ENCODE measurements at regions not wholly inside any gene's neighbourhood (a gene's known extent, or its start where the extent isn't known, plus 50 kb on each side); places are given as distances from the start of the nearest gene placed in this dataset.
"Not testable (repeated sequence)": the region's sequence is repeated elsewhere in the genome, so short reads cannot be mapped to it uniquely, and the experiment has no call there.

DNA sequence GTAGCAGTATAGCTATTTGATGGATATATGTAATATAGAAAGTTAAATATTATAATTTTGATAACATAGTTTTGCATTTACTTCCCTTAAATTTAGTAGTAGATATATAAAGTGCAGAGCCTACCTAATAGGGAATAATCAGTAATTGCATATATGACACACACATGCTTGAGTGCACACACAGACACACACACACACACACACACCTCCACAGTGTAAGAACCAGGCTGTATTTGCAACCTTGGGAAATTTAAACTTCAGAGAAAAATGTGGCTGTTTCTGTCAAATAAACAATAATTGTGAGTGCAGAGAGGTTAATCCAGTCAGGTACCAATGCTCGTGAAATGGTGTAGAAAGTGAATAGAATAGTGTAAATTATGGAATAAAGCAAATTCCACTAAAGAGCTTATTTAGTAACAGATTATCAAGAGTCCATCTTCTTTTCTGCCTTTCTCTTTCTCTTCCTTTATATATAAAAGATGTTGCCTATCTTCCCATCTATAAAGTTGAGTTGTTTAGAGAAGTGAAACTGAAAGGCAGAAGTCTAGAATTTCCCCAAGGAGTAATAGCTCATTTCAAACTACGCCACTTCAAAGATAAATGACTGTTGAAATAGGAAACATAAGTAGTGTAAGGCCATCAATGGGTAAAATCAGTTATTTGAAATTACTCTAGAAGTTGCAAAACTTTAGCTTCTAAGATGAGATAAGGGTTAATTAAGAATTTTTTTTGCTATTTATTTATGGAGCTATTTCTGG, 273.7 kb downstream of the SRGAP2C start:
- TF ChIP-seq, protein P1, sequence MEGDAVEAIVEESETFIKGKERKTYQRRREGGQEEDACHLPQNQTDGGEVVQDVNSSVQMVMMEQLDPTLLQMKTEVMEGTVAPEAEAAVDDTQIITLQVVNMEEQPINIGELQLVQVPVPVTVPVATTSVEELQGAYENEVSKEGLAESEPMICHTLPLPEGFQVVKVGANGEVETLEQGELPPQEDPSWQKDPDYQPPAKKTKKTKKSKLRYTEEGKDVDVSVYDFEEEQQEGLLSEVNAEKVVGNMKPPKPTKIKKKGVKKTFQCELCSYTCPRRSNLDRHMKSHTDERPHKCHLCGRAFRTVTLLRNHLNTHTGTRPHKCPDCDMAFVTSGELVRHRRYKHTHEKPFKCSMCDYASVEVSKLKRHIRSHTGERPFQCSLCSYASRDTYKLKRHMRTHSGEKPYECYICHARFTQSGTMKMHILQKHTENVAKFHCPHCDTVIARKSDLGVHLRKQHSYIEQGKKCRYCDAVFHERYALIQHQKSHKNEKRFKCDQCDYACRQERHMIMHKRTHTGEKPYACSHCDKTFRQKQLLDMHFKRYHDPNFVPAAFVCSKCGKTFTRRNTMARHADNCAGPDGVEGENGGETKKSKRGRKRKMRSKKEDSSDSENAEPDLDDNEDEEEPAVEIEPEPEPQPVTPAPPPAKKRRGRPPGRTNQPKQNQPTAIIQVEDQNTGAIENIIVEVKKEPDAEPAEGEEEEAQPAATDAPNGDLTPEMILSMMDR (IDR thresholded peaks at IDR 0.05; ENCODE audit: borderline replicate concordance, control extremely low read depth, extremely low read depth, insufficient read depth, missing control alignments): no peak
- DNase-seq (ENCODE audit: low spot score): peak; percentile 7
- in situ Hi-C loops (cut with MboI; ENCODE audit: low sequenced_read_pairs, unreplicated experiment): no loop called here

DNA sequence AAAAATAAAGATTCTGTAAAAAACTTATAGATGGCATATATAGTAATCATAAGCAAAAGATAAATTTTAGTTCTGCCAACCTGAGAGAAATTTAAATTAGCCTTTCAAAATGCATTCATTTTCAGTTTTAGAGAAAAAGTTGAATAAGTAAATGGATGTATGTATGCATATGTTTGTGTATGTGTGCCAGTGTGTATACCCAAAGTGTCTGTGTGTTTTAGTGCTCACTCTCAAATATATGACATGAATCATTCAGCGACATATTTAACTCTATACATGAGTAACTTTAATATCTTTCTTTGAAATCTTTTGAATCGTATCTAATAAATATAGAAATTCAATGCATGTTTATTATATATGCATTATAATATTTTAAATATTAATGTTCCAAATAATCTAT, 274.5 kb downstream of the SRGAP2C start:
- no peak for DNase-seq (ENCODE audit: low spot score)
- TF ChIP-seq, protein P1 (IDR thresholded peaks at IDR 0.05; ENCODE audit: borderline replicate concordance, control extremely low read depth, extremely low read depth, insufficient read depth, missing control alignments): no peak
- in situ Hi-C loops (cut with MboI; ENCODE audit: low sequenced_read_pairs, unreplicated experiment): no loop called here

DNA sequence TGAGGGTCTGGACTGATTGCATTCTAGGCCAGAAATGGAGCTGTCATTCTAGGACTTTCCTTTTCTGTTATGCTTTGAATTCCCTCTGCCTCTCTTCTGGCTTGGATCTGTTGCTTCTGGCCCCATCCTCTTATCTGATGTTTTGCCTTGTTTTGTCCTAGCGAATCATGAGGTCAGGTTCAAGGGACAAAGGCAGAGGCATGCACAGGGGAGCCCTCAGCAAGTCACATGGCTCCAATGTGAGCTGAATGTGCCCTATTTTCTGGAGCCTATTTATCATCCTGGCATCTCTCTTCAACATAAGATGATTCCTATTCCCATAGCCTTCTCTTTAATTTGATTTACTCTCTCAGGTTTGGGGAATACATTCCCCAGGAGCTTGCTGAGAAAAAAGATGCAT, 284.6 kb downstream of the SRGAP2C start:
- DNase-seq (ENCODE audit: low spot score); in situ Hi-C loops (cut with MboI; ENCODE audit: low sequenced_read_pairs, unreplicated experiment): not testable (repeated sequence)

DNA sequence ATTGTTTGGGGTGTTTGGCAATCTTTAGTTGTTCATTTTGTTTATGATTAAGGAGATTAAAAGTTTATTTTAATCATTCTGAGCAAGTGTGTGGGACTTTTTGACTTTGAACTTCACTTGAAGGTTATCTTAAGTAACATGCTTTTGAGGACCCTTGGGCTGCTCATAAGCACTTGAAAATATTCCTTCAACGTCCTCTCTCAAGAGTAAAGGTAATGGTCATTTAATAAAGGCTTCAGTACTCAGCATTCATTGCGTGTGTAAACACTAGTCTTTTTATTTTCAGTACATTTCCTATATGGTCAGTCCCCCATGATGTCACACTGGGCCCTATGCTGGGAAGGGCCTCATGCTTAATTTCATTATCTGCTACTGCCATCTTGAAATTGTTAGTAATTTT, 285.6 kb downstream of the SRGAP2C start:
- DNase-seq (ENCODE audit: low spot score); in situ Hi-C loops (cut with MboI; ENCODE audit: low sequenced_read_pairs, unreplicated experiment): not testable (repeated sequence)

DNA sequence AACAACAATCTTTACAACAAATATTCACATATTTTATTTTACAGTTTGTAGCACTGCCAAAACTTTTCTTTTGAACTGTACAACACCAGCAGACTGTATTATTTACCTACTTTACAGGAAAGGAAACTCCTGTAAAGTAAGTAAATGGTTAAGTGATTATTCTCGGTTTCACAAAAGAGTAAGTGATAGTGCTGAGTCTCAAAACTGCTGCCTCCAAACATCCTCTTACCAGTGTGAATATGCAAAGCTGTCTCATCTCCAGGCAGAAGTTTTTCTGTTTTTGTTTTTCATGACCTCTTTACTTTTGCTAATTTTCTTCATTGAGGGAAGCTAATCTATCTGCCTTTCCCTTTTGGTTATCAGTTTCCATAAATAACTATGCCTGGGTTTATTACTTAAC, 286.7 kb downstream of the SRGAP2C start:
- TF ChIP-seq, protein P1 (IDR thresholded peaks at IDR 0.05; ENCODE audit: borderline replicate concordance, control extremely low read depth, extremely low read depth, insufficient read depth, missing control alignments): no peak
- DNase-seq (ENCODE audit: low spot score): no peak
- in situ Hi-C loops (cut with MboI; ENCODE audit: low sequenced_read_pairs, unreplicated experiment): no loop called here

DNA sequence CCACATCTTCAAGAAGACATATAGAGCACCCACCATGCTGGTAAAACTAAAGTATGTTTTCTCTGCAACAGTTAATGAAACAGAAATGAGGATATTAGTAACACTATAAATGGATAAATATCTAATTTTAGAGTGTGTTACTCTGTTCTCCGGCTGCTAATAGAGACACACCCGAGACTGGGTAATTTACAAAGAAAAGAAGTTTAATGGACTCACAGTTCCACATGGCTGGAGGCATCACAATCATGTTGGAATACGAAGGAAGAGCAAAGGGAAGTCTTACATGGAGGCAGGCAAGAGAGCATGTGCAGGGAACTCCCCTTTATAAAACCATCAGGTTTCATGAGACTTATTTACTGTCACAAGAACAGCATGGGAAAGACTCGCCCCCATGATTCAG, 287.2 kb downstream of the SRGAP2C start:
- no peak for DNase-seq (ENCODE audit: low spot score)
- TF ChIP-seq, protein P1 (IDR thresholded peaks at IDR 0.05; ENCODE audit: borderline replicate concordance, control extremely low read depth, extremely low read depth, insufficient read depth, missing control alignments): no peak
- in situ Hi-C loops (cut with MboI; ENCODE audit: low sequenced_read_pairs, unreplicated experiment): no loop called here

DNA sequence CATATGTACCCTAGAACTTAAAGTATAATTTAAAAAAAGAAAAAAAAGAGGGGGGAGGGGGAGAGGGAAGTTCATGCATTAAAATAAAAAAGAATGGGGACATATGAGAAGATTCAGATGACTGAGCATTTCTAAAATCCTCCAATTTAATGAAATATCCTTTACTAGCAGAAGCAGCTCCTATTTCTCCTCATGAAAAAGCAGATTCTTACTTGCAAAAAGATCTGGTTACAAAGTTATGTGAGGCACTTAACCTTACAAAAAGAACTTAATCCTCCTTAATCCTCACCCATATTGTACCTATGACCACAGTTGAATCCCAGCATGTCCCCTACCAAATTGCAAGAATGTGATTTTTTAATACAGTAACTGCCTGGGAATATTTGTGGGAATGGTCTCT, 298.5 kb downstream of the SRGAP2C start:
- no peak for DNase-seq (ENCODE audit: low spot score)
- in situ Hi-C loops (cut with MboI; ENCODE audit: low sequenced_read_pairs, unreplicated experiment): no loop called here
- TF ChIP-seq, protein P1 (IDR thresholded peaks at IDR 0.05; ENCODE audit: borderline replicate concordance, control extremely low read depth, extremely low read depth, insufficient read depth, missing control alignments): no peak

DNA sequence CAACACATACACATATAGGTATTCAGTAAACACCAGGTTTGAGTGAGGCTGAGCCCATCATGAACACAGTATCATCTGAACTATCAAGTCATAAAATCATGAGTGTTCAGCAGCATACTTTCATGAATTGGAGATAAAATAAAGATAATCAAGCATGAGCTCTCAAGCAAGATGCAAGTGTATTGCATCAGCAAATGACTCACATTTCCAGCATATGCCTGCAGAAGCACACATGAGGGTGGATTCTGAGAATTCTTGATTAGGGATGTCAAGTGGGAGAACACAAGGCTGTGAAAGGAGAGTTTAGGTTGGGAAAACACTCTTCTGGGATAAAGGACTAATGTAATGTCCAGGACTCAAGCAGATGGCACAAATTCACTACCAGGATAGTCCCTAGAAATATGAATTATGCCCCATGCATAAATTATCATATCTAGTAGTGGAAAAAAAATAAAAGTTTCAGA, 299.2 kb downstream of the SRGAP2C start:
- in situ Hi-C loops (cut with MboI; ENCODE audit: low sequenced_read_pairs, unreplicated experiment): no loop called here
- no peak for DNase-seq (ENCODE audit: low spot score)
- TF ChIP-seq, protein P1 (IDR thresholded peaks at IDR 0.05; ENCODE audit: borderline replicate concordance, control extremely low read depth, extremely low read depth, insufficient read depth, missing control alignments): no peak

DNA sequence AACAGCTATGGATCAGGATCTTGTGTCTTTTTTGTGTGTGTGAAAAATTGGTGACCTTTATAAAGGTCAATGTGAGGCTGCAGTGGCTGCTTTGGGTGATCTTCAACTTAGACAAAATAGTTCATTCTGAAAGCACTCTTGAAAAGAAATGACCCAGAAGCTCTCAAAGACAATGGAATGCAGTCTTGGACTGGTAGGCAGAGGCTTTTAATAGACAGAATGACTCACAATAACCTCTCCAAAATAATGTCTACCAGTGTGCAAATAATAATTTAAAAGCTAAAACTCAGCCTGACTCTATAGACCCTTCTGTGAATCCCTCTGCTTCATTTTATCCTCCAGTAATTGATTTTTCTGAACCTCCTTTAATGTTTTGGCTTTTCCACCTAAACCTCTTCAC, 310.0 kb downstream of the SRGAP2C start:
- not testable (repeated sequence) for DNase-seq (ENCODE audit: low spot score)

DNA sequence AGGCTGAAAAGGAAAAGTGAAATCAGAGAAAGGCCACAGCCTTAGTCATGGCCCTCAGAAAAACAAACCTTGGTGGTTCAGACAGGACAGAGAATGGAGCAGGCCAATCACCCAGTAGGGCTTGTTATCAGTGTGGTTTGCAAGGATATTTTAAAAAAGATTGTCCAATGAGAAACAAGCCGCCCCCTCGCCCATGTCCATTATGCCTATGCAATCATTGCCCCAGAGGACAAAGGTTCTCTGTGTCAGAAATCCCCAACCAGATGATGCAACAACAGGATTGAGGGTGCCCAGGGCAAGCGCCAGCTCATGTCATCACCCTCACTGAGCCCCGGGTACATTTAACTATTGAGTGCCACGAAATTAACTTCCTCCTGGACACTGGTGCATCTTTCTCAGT, 326.7 kb downstream of the SRGAP2C start:
- DNase-seq (ENCODE audit: low spot score); in situ Hi-C loops (cut with MboI; ENCODE audit: low sequenced_read_pairs, unreplicated experiment): not testable (repeated sequence)

More for the DNA sequence above, 310.0 kb downstream of the SRGAP2C start:
- in situ Hi-C loops (cut with MboI; ENCODE audit: low sequenced_read_pairs, unreplicated experiment): not testable (repeated sequence)

DNA sequence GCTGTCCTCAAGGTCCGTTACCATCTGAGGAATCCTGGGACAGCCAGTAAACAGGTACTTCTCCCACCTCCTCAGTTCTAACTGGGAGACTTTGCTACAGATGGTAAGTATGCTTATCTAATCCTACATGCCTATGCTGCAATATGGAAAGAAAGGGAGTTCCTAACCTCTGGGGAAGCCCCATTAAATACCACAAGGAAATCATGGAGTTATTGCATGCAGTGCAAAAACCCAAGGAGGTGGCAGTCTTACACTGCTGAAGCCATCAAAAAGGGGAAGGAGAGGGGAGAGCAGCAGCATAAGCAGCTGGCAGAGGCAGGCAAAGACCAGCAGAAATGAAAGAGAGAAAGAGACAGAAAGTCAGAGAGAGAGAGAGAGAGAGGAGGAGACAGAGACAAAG, 327.1 kb downstream of the SRGAP2C start:
- in situ Hi-C loops (cut with MboI; ENCODE audit: low sequenced_read_pairs, unreplicated experiment): not testable (repeated sequence)

More for the DNA sequence above, 327.1 kb downstream of the SRGAP2C start:
- not testable (repeated sequence) for DNase-seq (ENCODE audit: low spot score)

All from GM13976 (cell line).